MM.1S (cell line): ENCODE measurements at regions not wholly inside any gene's neighbourhood (a gene's known extent, or its start where the extent isn't known, plus 50 kb on each side); places are given as distances from the start of the nearest gene placed in this dataset.

Experiments used
- EZH2 ChIP-seq: fragments of 300-600 bp; sonication (generic); optimal IDR thresholded peaks from 2 replicates; pipeline ENCODE3; 2017; ENCODE audit warnings: low read depth, mild to moderate bottlenecking, antibody characterized with exemption, low read length, mixed read lengths
- EZH2phosphoT487 ChIP-seq: fragments of 300-600 bp; sonication (generic); IDR thresholded peaks from 2 replicates; pipeline ENCODE4 v1.6.1; 2018; ENCODE audit warnings: antibody characterized with exemption, low read length
- TF ChIP-seq, protein P1 (sequence below): fragments of 300-600 bp; sonication (generic); IDR thresholded peaks from 2 replicates; pipeline ENCODE4 v1.5.1; 2016; ENCODE audit warnings: antibody characterized with exemption, low read length, mixed read lengths

DNA sequence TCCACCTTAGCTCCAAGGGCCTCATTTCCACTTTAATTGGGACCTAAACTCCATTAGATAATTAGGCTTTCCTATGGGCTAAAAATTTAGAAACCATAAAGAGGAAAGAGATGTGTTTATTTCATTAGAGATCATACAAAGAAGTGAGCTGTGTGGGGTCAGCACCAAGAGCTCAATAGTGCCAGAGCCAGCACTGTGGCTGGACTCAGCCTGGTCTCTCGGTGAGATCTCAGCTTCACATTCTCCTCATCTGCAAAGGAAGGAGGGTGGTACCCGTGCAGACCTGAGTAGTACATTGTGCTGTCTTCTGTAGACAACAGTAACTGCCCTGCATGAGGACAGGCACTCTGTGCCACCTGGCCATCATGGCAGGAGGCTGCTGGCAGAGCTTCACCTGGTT is 136.1 kb upstream of the EPB41L4A start:
- TF ChIP-seq, protein P1, sequence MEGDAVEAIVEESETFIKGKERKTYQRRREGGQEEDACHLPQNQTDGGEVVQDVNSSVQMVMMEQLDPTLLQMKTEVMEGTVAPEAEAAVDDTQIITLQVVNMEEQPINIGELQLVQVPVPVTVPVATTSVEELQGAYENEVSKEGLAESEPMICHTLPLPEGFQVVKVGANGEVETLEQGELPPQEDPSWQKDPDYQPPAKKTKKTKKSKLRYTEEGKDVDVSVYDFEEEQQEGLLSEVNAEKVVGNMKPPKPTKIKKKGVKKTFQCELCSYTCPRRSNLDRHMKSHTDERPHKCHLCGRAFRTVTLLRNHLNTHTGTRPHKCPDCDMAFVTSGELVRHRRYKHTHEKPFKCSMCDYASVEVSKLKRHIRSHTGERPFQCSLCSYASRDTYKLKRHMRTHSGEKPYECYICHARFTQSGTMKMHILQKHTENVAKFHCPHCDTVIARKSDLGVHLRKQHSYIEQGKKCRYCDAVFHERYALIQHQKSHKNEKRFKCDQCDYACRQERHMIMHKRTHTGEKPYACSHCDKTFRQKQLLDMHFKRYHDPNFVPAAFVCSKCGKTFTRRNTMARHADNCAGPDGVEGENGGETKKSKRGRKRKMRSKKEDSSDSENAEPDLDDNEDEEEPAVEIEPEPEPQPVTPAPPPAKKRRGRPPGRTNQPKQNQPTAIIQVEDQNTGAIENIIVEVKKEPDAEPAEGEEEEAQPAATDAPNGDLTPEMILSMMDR: no peak
- no peak for TF ChIP-seq EZH2
- no peak for TF ChIP-seq EZH2phosphoT487
